Endothelial cell of umbilical vein (primary cell): ENCODE measurements at regions not wholly inside any gene's neighbourhood (a gene's known extent, or its start where the extent isn't known, plus 50 kb on each side); places are given as distances from the start of the nearest gene placed in this dataset.

Source experiments
- CTCF ChIP-seq, 2 donors: IDR thresholded peaks; 1 replicate in 1 of 2; 2 replicates in 1 of 2; pipeline ENCODE4 v1.5.1; 2011; ENCODE audit warnings: low read length in 2 of 2, mild to moderate bottlenecking in 2 of 2, moderate library complexity in 2 of 2, control low read depth in 1 of 2, inconsistent platforms in 1 of 2, low read depth in 1 of 2; ENCODE audit not compliant: insufficient read depth in 1 of 2; ENCODE audit errors: extremely low read depth in 1 of 2
- EZH2 ChIP-seq: IDR thresholded peaks from 2 replicates; pipeline ENCODE4 v1.6.1; 2012; ENCODE audit warnings: borderline replicate concordance, low read depth, mild to moderate bottlenecking, moderate library complexity, low read length, inconsistent platforms; ENCODE audit not compliant: severe bottlenecking
- MAX ChIP-seq: IDR thresholded peaks from 2 replicates; pipeline ENCODE4 v1.6.1; 2011; ENCODE audit not compliant: insufficient read depth, insufficient read length
- POLR2A ChIP-seq: IDR thresholded peaks from 2 replicates; pipeline ENCODE4 v1.6.1; 2012; ENCODE audit warnings: low read depth, mild to moderate bottlenecking, control low read depth, low read length

GRCh38 chr18:53861185-53861584, 363.3 kb downstream of the MBD2 start:
- TF ChIP-seq POLR2A (no peak), CTCF (IDR thresholded peaks at IDR 0.05; ENCODE audit: extremely low read depth in 1 of 2, insufficient read depth in 1 of 2, low read depth in 1 of 2, low read length in 2 of 2) (no peak), MAX (no peak), EZH2 (no peak)
